NCI-H82 (cell line): ENCODE measurements at regions not wholly inside any gene's neighbourhood (a gene's known extent, or its start where the extent isn't known, plus 50 kb on each side); places are given as distances from the start of the nearest gene placed in this dataset.
"Not testable (repeated sequence)": the region's sequence is repeated elsewhere in the genome, so short reads cannot be mapped to it uniquely, and the experiment has no call there.

ENCODE experiments used
- DNase-seq: peaks from one replicate; lab custom pipeline; 2025; lab: John Stamatoyannopoulos, UW

GRCh38 chr20:40893610-40894236 lies 134.9 kb upstream of the TOP1 start:
- no peak for DNase-seq

- DNase-seq = no peak
Measured at GRCh38 chr20:40894237-40894630, 134.4 kb upstream of the TOP1 start.

GRCh38 chr20:40895182-40895581 lies 133.4 kb upstream of the TOP1 start:
- DNase-seq = no peak

GRCh38 chr20:40896814-40897700 lies 131.6 kb upstream of the TOP1 start:
- DNase-seq = peak; percentile 22

GRCh38 chr20:40899344-40899743 lies 129.3 kb upstream of the TOP1 start:
- DNase-seq = no peak

GRCh38 chr20:40900666-40901215 lies 127.9 kb upstream of the TOP1 start:
- DNase-seq = no peak

- DNase-seq = no peak
Measured at GRCh38 chr20:40902661-40903060, 126.0 kb upstream of the TOP1 start.

GRCh38 chr20:40908309-40908708 lies 120.3 kb upstream of the TOP1 start:
- DNase-seq = no peak

GRCh38 chr20:40909489-40909888 lies 119.1 kb upstream of the TOP1 start:
- DNase-seq = not testable (repeated sequence)

GRCh38 chr20:40910436-40910835 lies 118.2 kb upstream of the TOP1 start:
- DNase-seq = not testable (repeated sequence)

GRCh38 chr20:40911152-40911551 lies 117.5 kb upstream of the TOP1 start:
- not testable (repeated sequence) for DNase-seq

- DNase-seq = no peak
Measured at GRCh38 chr20:40913224-40914185, 115.1 kb upstream of the TOP1 start.

GRCh38 chr20:40915756-40916155 lies 112.9 kb upstream of the TOP1 start:
- no peak for DNase-seq

- DNase-seq = no peak
Measured at GRCh38 chr20:40916276-40916675, 112.3 kb upstream of the TOP1 start.

GRCh38 chr20:40920291-40920690 lies 108.3 kb upstream of the TOP1 start:
- no peak for DNase-seq

- DNase-seq = no peak
Measured at GRCh38 chr20:40922865-40923264, 105.8 kb upstream of the TOP1 start.

GRCh38 chr20:40925829-40926510 lies 102.7 kb upstream of the TOP1 start:
- DNase-seq = peak; percentile 8

GRCh38 chr20:40926928-40927327 lies 101.7 kb upstream of the TOP1 start:
- DNase-seq = no peak

- DNase-seq = no peak
Measured at GRCh38 chr20:40930561-40930960, 98.1 kb upstream of the TOP1 start.

- no peak for DNase-seq
Measured at GRCh38 chr20:40931410-40932044, 97.1 kb upstream of the TOP1 start.

GRCh38 chr20:40932436-40932835 lies 96.2 kb upstream of the TOP1 start:
- no peak for DNase-seq
